K562 (cell line): ENCODE measurements at regions not wholly inside any gene's neighbourhood (a gene's known extent, or its start where the extent isn't known, plus 50 kb on each side); places are given as distances from the start of the nearest gene placed in this dataset.
"Not testable (repeated sequence)": the region's sequence is repeated elsewhere in the genome, so short reads cannot be mapped to it uniquely, and the experiment has no call there.

Experiments used
- BACH1 ChIP-seq: fragments of 200-800 bp; sonication (Bioruptor generic); IDR thresholded peaks from 2 replicates; pipeline ENCODE4 v1.6.1; 2016; ENCODE audit warnings: missing genetic modification characterization, missing compliant biosample characterization
- GABPB1 ChIP-seq: sonication (generic); formaldehyde crosslinking; IDR thresholded peaks from 2 replicates; pipeline ENCODE4 v1.8.0; 2022; ENCODE audit warnings: mild to moderate bottlenecking, missing genetic modification reagents
- GATAD2A ChIP-seq: fragments of 450-650 bp; IDR thresholded peaks from 2 replicates; pipeline ENCODE4 v1.6.1; 2017
- NFXL1 ChIP-seq: fragments of 450-650 bp; formaldehyde crosslinking; IDR thresholded peaks from 2 replicates; pipeline ENCODE4 v1.4.0; 2021; ENCODE audit warnings: mild to moderate bottlenecking
- POLR2A ChIP-seq: fragments of 450-650 bp; conservative IDR thresholded peaks from 2 replicates; pipeline ENCODE4 v1.6.1; 2016
- ZBTB33 ChIP-seq: sonication (generic); formaldehyde crosslinking; IDR thresholded peaks from 2 replicates; pipeline ENCODE4 v1.8.1; 2023; ENCODE audit warnings: mild to moderate bottlenecking, missing genetic modification reagents
- ZC3H11A ChIP-seq: IDR thresholded peaks from 2 replicates; pipeline ENCODE4 v1.6.1; 2012; ENCODE audit warnings: low read depth, low read length, improper control_type of control experiment
- ZNF280A ChIP-seq: fragments of 450-650 bp; IDR thresholded peaks from 2 replicates; pipeline ENCODE4 v1.6.1; 2018; ENCODE audit warnings: mild to moderate bottlenecking, low read depth; ENCODE audit not compliant: partially characterized antibody
- TF ChIP-seq, protein P1 (sequence below), 3 experiments: IDR thresholded peaks in 2 of 3; conservative IDR thresholded peaks in 1 of 3; 2 replicates each; pipeline ENCODE4 v1.5.1; 2011 to 2012; ENCODE audit warnings: low read length in 3 of 3, mild to moderate bottlenecking in 3 of 3, control low read depth in 2 of 3, improper control_type of control experiment in 1 of 3, inconsistent platforms in 1 of 3, low read depth in 1 of 3, mixed read lengths in 1 of 3, moderate library complexity in 1 of 3; ENCODE audit not compliant: insufficient read depth in 2 of 3

DNA sequence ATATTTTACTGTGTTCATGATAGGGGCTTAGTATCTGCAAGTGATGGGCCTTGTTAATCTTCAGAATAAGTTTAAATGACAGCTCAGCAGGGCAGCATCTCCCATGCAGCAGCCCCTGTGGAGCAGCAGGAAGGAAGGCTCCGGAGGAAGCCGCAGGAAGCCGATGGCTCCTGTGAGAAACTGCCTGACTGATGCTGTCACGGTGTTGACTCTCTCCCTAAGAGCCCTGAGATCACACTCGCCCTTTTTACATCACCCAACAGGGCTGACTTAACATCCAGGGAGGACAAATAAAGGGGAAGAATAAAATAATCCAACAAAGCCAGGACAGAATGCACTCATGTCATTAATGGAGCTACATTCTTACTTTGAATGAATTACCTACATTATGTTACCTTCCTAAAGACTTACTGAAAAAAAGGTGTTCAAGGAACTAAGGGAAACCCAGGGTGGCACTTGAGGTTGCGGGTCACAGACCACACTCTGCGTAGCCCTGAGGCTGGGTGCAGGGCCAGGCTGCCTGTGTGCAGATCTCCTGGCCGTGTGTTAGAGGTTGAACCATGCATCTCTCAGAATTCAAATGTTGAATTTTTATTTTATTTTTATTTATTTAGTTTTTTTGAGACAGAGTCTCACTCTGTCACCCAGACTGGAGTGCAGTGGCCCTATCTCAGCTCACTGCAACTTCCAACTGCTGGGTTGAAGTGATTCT is 102.5 kb upstream of the ZNF658 start:
- TF ChIP-seq ZNF280A; ZBTB33 (CRISPR knock-in tag); NFXL1 (CRISPR knock-in tag); GATAD2A; ZC3H11A; GABPB1; BACH1 (tag); POLR2A: not testable (repeated sequence)
- TF ChIP-seq, protein P1, sequence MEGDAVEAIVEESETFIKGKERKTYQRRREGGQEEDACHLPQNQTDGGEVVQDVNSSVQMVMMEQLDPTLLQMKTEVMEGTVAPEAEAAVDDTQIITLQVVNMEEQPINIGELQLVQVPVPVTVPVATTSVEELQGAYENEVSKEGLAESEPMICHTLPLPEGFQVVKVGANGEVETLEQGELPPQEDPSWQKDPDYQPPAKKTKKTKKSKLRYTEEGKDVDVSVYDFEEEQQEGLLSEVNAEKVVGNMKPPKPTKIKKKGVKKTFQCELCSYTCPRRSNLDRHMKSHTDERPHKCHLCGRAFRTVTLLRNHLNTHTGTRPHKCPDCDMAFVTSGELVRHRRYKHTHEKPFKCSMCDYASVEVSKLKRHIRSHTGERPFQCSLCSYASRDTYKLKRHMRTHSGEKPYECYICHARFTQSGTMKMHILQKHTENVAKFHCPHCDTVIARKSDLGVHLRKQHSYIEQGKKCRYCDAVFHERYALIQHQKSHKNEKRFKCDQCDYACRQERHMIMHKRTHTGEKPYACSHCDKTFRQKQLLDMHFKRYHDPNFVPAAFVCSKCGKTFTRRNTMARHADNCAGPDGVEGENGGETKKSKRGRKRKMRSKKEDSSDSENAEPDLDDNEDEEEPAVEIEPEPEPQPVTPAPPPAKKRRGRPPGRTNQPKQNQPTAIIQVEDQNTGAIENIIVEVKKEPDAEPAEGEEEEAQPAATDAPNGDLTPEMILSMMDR (IDR thresholded peaks at IDR 0.05 in 2 of 3, conservative IDR thresholded peaks at IDR 0.05 in 1 of 3; ENCODE audit: insufficient read depth in 2 of 3, low read depth in 1 of 3, low read length in 3 of 3): not testable (repeated sequence)
